Neural progenitor cell (in vitro differentiated cells): ENCODE measurements at regions not wholly inside any gene's neighbourhood (a gene's known extent, or its start where the extent isn't known, plus 50 kb on each side); places are given as distances from the start of the nearest gene placed in this dataset.

ENCODE experiments used
- DNase-seq: peaks from one replicate; pipeline ENCODE4 v3.0.0-alpha.2; 2016; ENCODE audit warnings: low spot score
- H2AFZ ChIP-seq: fragments of 200-600 bp; sonication (generic); replicated peaks from 2 replicates; pipeline ENCODE4 v1.6.1; 2016; ENCODE audit warnings: antibody characterized with exemption
- H3F3A ChIP-seq: fragments of 200-600 bp; sonication (generic); 2 replicates; pipeline ENCODE4 v1.6.1; 2016; ENCODE audit warnings: antibody characterized with exemption, low read depth
- H3K27ac ChIP-seq: fragments of 200-600 bp; sonication (generic); 2 replicates; pipeline ENCODE4 v1.5.1; 2016; ENCODE audit warnings: mild to moderate bottlenecking
- H3K27me3 ChIP-seq: fragments of 200-600 bp; sonication (generic); 2 replicates; pipeline ENCODE4 v1.6.1; 2016; ENCODE audit warnings: mild to moderate bottlenecking, moderate library complexity
- H3K36me3 ChIP-seq: fragments of 200-600 bp; sonication (generic); 2 replicates; pipeline ENCODE4 v1.5.1; 2016
- H3K4me1 ChIP-seq: fragments of 200-600 bp; sonication (generic); 2 replicates; pipeline ENCODE4 v1.6.1; 2016; ENCODE audit warnings: mixed run types
- H3K4me2 ChIP-seq: fragments of 200-600 bp; sonication (generic); 2 replicates; pipeline ENCODE4 v1.6.1; 2016
- H3K4me3 ChIP-seq: fragments of 200-600 bp; sonication (generic); 2 replicates; pipeline ENCODE4 v1.5.1; 2016
- H3K79me2 ChIP-seq: fragments of 200-600 bp; sonication (generic); 2 replicates; pipeline ENCODE4 v1.6.1; 2016; ENCODE audit warnings: low read depth
- H3K9ac ChIP-seq: fragments of 200-600 bp; sonication (generic); 2 replicates; pipeline ENCODE4 v1.6.1; 2016
- H3K9me3 ChIP-seq: fragments of 200-600 bp; sonication (generic); 2 replicates; pipeline ENCODE4 v1.5.1; 2016; ENCODE audit warnings: low read depth
- H4K20me1 ChIP-seq: fragments of 200-600 bp; sonication (generic); 2 replicates; pipeline ENCODE4 v1.6.1; 2016; ENCODE audit warnings: low read depth
- H3K27ac Mint-ChIP-seq: 3 replicates; pipeline ENCODE4 v1.8.0; 2021; ENCODE audit warnings: mixed read lengths
- H3K27me3 Mint-ChIP-seq: 2 replicates; pipeline ENCODE4 v1.8.0; 2022; ENCODE audit warnings: low read depth, mild to moderate bottlenecking, inconsistent platforms, moderate library complexity, mixed read lengths; ENCODE audit not compliant: insufficient read depth
- H3K36me3 Mint-ChIP-seq: 3 replicates; pipeline ENCODE4 v1.8.0; 2021; ENCODE audit warnings: mixed read lengths
- H3K4me1 Mint-ChIP-seq: 3 replicates; pipeline ENCODE4 v1.8.0; 2021; ENCODE audit warnings: mixed read lengths
- H3K4me3 Mint-ChIP-seq: 3 replicates; pipeline ENCODE4 v1.8.0; 2021; ENCODE audit warnings: mild to moderate bottlenecking, moderate library complexity, mixed read lengths
- H3K9me3 Mint-ChIP-seq: 3 replicates; pipeline ENCODE4 v1.8.0; 2020; ENCODE audit warnings: mixed read lengths
- CTCF ChIP-seq: fragments of 200-600 bp; sonication (generic); IDR thresholded peaks from 2 replicates; pipeline ENCODE4 v1.5.1; 2017; ENCODE audit warnings: antibody characterized with exemption, mild to moderate bottlenecking
- EZH2 ChIP-seq: fragments of 200-600 bp; sonication (generic); IDR thresholded peaks from 2 replicates; pipeline ENCODE4 v1.6.1; 2017; ENCODE audit warnings: antibody characterized with exemption, mild to moderate bottlenecking, moderate library complexity
- EZH2phosphoT487 ChIP-seq: fragments of 200-600 bp; sonication (generic); IDR thresholded peaks from 2 replicates; pipeline ENCODE4 v1.6.1; 2017; ENCODE audit warnings: antibody characterized with exemption

DNA sequence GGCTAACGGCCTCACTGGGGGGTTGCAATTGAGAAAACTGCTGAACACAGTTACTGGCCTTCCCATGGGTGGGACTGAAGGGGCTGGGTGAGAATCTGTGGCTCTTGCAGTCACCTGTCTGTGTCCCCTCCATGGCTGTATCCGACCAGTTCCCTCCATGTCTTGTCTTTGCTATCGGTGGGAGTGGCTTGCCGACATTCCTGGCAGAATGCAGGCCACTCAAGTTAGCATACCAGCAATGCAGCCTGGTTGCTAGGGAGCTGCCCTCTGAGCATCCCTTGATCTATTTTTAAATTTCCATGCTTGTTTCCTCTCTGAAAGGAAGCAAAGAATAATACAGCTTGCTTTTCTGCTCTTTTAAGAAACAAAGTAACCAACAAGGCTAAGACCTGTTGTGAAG is 1509.7 kb upstream of the WWC1 start:
- no peaks in the 10 kb centered on the region for H3K36me3 Mint-ChIP-seq
- no peak for TF ChIP-seq EZH2phosphoT487
- TF ChIP-seq CTCF = no peak
- no peak for TF ChIP-seq EZH2
- H4K20me1 ChIP-seq = no peaks in the 10 kb centered on the region

DNA sequence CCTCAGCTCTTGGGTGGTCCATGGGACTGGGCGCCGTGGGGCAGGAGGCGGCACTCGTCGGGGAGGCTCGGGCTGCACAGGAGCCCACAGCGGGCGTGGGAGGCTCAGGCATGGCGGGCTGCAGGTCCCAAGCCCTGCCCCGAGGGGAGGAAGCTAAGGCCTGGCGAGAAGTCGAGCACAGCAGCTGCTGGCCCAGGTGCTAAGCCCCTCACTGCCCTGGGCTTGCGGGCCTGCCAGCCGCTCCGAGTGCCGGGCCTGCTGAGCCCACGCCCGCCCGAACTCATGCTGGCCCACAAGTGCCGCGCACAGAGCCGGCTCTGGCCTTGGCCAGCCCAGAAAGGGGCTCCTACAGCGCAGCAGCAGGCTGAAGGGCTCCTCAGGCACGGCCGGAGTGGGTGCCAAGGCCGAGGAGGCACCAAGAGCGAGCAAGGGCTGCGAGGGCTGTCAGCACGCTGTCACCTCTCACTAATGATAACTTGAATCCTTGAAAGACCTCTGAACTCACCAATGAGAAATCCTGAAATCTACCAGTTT is 1506.8 kb upstream of the WWC1 start:
- H3K9me3 Mint-ChIP-seq = peaks cover 2% of the 10 kb centered on the region
- H3K4me3 Mint-ChIP-seq = no peak overlapping the region
- Histone ChIP-seq H3F3A (no peaks in the 10 kb centered on the region), H3K4me3 (no peak overlapping the region), H3K79me2 (no peaks in the 10 kb centered on the region), H4K20me1 (no peaks in the 10 kb centered on the region), H3K4me2 (no peak overlapping the region), H2AFZ (no peak overlapping the region), H3K9ac (no peak overlapping the region), H3K27ac (no peak overlapping the region), H3K9me3 (no peaks in the 10 kb centered on the region), H3K27me3 (no peaks in the 10 kb centered on the region), H3K4me1 (peaks cover 16% of the 10 kb centered on the region), H3K36me3 (no peaks in the 10 kb centered on the region)
- peaks cover 3% of the 10 kb centered on the region for H3K27me3 Mint-ChIP-seq
- TF ChIP-seq EZH2 = no peak
- TF ChIP-seq EZH2phosphoT487 = no peak
- TF ChIP-seq CTCF = no peak
- no peak overlapping the region for H3K27ac Mint-ChIP-seq
- H3K36me3 Mint-ChIP-seq = no peaks in the 10 kb centered on the region
- DNase-seq = no peak
- H3K4me1 Mint-ChIP-seq = peaks cover 32% of the 10 kb centered on the region

More for the DNA sequence above, 1509.7 kb upstream of the WWC1 start:
- Mint-ChIP-seq H3K27me3 (peaks cover 3% of the 10 kb centered on the region), H3K27ac (peak overlapping the region; percentile 83), H3K4me1 (peaks cover 24% of the 10 kb centered on the region), H3K4me3 (peak overlapping the region; percentile 54), H3K9me3 (peaks cover 2% of the 10 kb centered on the region)
- Histone ChIP-seq H3K79me2 (no peaks in the 10 kb centered on the region), H3F3A (no peaks in the 10 kb centered on the region), H3K4me1 (peaks cover 10% of the 10 kb centered on the region), H3K27me3 (no peaks in the 10 kb centered on the region), H3K4me2 (peak overlapping the region; percentile 14), H3K27ac (no peak overlapping the region), H3K9ac (no peak overlapping the region), H2AFZ (peak overlapping the region; percentile 99), H3K4me3 (no peak overlapping the region), H3K9me3 (no peaks in the 10 kb centered on the region), H3K36me3 (no peaks in the 10 kb centered on the region)
- peak; percentile 63 for DNase-seq

DNA sequence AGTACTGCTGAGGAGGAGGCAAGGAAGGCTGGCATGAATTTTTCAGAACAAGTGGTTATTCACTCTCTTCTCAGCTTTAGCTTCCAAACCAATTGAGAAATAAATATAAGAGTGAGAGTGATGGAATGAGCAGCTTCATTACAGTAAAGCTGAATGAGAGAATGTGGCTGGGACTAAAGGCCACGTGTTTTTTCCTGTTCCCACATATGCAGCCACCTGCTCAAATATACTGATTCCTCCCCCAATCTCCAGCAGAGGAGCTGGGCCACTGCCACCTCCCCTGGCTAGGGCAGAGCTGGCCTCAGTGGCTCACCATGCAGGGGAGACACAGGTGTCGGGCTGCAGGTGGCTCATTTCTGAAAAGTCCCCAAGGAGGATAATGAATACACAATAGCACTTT is 1505.3 kb upstream of the WWC1 start:
- H3K27ac ChIP-seq = no peak overlapping the region
- no peaks in the 10 kb centered on the region for H3K79me2 ChIP-seq
- H3F3A ChIP-seq = no peaks in the 10 kb centered on the region
- no peaks in the 10 kb centered on the region for H3K9me3 ChIP-seq
- peaks cover 3% of the 10 kb centered on the region for H3K27me3 Mint-ChIP-seq
- no peaks in the 10 kb centered on the region for H3K36me3 ChIP-seq
- no peak overlapping the region for H3K9ac ChIP-seq
- H4K20me1 ChIP-seq = no peaks in the 10 kb centered on the region
- peaks cover 2% of the 10 kb centered on the region for H3K9me3 Mint-ChIP-seq
- no peak overlapping the region for H3K4me2 ChIP-seq
- no peak for TF ChIP-seq CTCF
- TF ChIP-seq EZH2 = no peak
- TF ChIP-seq EZH2phosphoT487 = no peak
- no peak for DNase-seq
- no peak overlapping the region for H3K4me3 ChIP-seq
- H3K4me1 ChIP-seq = peaks cover 16% of the 10 kb centered on the region
- peak overlapping the region; percentile 68 for H3K27ac Mint-ChIP-seq
- peaks cover 27% of the 10 kb centered on the region for H3K4me1 Mint-ChIP-seq
- no peak overlapping the region for H2AFZ ChIP-seq
- H3K27me3 ChIP-seq = no peaks in the 10 kb centered on the region
- H3K4me3 Mint-ChIP-seq = no peak overlapping the region
- H3K36me3 Mint-ChIP-seq = no peaks in the 10 kb centered on the region
